Mesenchymal stem cell (in vitro differentiated cells and primary cell): ENCODE measurements at regions not wholly inside any gene's neighbourhood (a gene's known extent, or its start where the extent isn't known, plus 50 kb on each side); places are given as distances from the start of the nearest gene placed in this dataset. TPM values are rescaled to one million over a fixed set of nuclear protein-coding genes. Genes with fewer than 3 reads are reported as not detected.

Source experiments
- DNase-seq: peaks from one replicate; pipeline ENCODE4 v3.0.0-alpha.2; 2013
- H2AFZ ChIP-seq: one replicate; pipeline ENCODE4 v1.6.1; 2013; ENCODE audit warnings: low read depth, mild to moderate bottlenecking, control low read depth, inconsistent platforms, low read length, moderate library complexity
- H2AK5ac ChIP-seq: 2 replicates; pipeline ENCODE4 v1.6.1; 2013; ENCODE audit warnings: low read length, moderate library complexity, mild to moderate bottlenecking, inconsistent platforms; ENCODE audit not compliant: severe bottlenecking
- H2BK120ac ChIP-seq: one replicate; pipeline ENCODE4 v1.6.1; 2013; ENCODE audit warnings: low read depth, mild to moderate bottlenecking, inconsistent platforms, low read length, moderate library complexity
- H2BK12ac ChIP-seq, 2 experiments: one replicate each; pipeline ENCODE4 v1.6.1; 2013; ENCODE audit warnings: inconsistent platforms in 2 of 2, low read length in 2 of 2, mild to moderate bottlenecking in 2 of 2, moderate library complexity in 2 of 2, control low read depth in 1 of 2
- H2BK15ac ChIP-seq: one replicate; pipeline ENCODE4 v1.6.1; 2013; ENCODE audit warnings: mild to moderate bottlenecking, low read depth, inconsistent platforms; ENCODE audit not compliant: poor library complexity, severe bottlenecking
- H2BK5ac ChIP-seq: 2 replicates; pipeline ENCODE4 v1.6.1; 2013; ENCODE audit warnings: low read depth, mild to moderate bottlenecking, low read length, control low read depth, inconsistent platforms; ENCODE audit not compliant: poor library complexity, severe bottlenecking
- H3K14ac ChIP-seq, 2 experiments: one replicate each; pipeline ENCODE4 v1.6.1; 2013; ENCODE audit warnings: inconsistent platforms in 2 of 2, low read length in 2 of 2, control low read depth in 1 of 2, mild to moderate bottlenecking in 1 of 2, moderate library complexity in 1 of 2
- H3K18ac ChIP-seq, 2 experiments: one replicate each; pipeline ENCODE4 v1.6.1; 2013; ENCODE audit warnings: inconsistent platforms in 2 of 2, low read length in 2 of 2, control low read depth in 1 of 2, low read depth in 1 of 2, mild to moderate bottlenecking in 1 of 2
- H3K23ac ChIP-seq, 2 experiments: one replicate each; pipeline ENCODE4 v1.6.1; 2013; ENCODE audit warnings: inconsistent platforms in 2 of 2, low read length in 2 of 2, mild to moderate bottlenecking in 2 of 2, moderate library complexity in 2 of 2, control low read depth in 1 of 2
- H3K27ac ChIP-seq: 2 replicates; pipeline ENCODE4 v1.5.1; 2013; ENCODE audit warnings: mild to moderate bottlenecking, moderate library complexity, low read length, control low read depth, inconsistent platforms; ENCODE audit not compliant: poor library complexity, severe bottlenecking
- H3K27me3 ChIP-seq, 2 experiments: 2 replicates each; pipeline versions ENCODE4 v1.6.1 to v1.7.0; 2013; ENCODE audit warnings: low read length in 2 of 2, mild to moderate bottlenecking in 2 of 2, moderate library complexity in 2 of 2, control low read depth in 1 of 2, inconsistent platforms in 1 of 2; ENCODE audit not compliant: control insufficient read depth in 1 of 2, insufficient read depth in 1 of 2
- H3K36me3 ChIP-seq, 2 experiments: 2 replicates each; pipeline versions ENCODE4 v1.6.1 to v1.7.0; 2013; ENCODE audit warnings: low read length in 2 of 2, control low read depth in 1 of 2, inconsistent platforms in 1 of 2, low read depth in 1 of 2, mild to moderate bottlenecking in 1 of 2; ENCODE audit not compliant: insufficient read depth in 2 of 2, control insufficient read depth in 1 of 2
- H3K4ac ChIP-seq, 2 experiments: one replicate each; pipeline ENCODE4 v1.6.1; 2013; ENCODE audit warnings: inconsistent platforms in 2 of 2, low read length in 2 of 2, mild to moderate bottlenecking in 2 of 2, moderate library complexity in 2 of 2, control low read depth in 1 of 2, low read depth in 1 of 2
- H3K4me1 ChIP-seq: 2 replicates; pipeline ENCODE4 v1.6.1; 2013; ENCODE audit warnings: low read depth, low read length, control low read depth; ENCODE audit not compliant: control insufficient read depth, insufficient read depth
- H3K4me2 ChIP-seq: 2 replicates; pipeline ENCODE4 v1.6.1; 2013; ENCODE audit warnings: low read length, mild to moderate bottlenecking, inconsistent platforms; ENCODE audit not compliant: poor library complexity, severe bottlenecking
- H3K4me3 ChIP-seq, 2 experiments: 2 replicates each; pipeline versions ENCODE4 v1.5.1 to v1.7.0; 2013; ENCODE audit warnings: low read length in 2 of 2, mild to moderate bottlenecking in 2 of 2, control low read depth in 1 of 2, low read depth in 1 of 2; ENCODE audit not compliant: insufficient read depth in 1 of 2
- H3K79me1 ChIP-seq: replicated peaks from 2 replicates; pipeline ENCODE4 v1.6.1; 2013; ENCODE audit warnings: mild to moderate bottlenecking, control low read depth, low read length, inconsistent platforms; ENCODE audit not compliant: poor library complexity, severe bottlenecking
- H3K9ac ChIP-seq: 2 replicates; pipeline ENCODE4 v1.7.0; 2013; ENCODE audit warnings: mild to moderate bottlenecking, low read length, moderate library complexity
- H3K9me3 ChIP-seq: 2 replicates; pipeline ENCODE4 v1.7.0; 2013; ENCODE audit warnings: mild to moderate bottlenecking, low read length; ENCODE audit not compliant: control insufficient read depth
- H4K8ac ChIP-seq: one replicate; pipeline ENCODE4 v1.6.1; 2013; ENCODE audit warnings: inconsistent platforms, mild to moderate bottlenecking, low read length, moderate library complexity
- H4K91ac ChIP-seq: one replicate; pipeline ENCODE4 v1.6.1; 2013; ENCODE audit warnings: mild to moderate bottlenecking, low read length, inconsistent platforms
- whole genome bisulfite sequencing: methylation state at CpG from one replicate; pipeline ENCODE4 v1.1.7; 2013; ENCODE audit warnings: mixed read lengths; 5-methylcytosine and 5-hydroxymethylcytosine counted together
- small RNA-seq: library from polyadenylated mRNA; stranded (forward); fragments of <200 nt; extraction: miRNeasy Mini kit (QIAGEN cat#:217004); gene quantifications from one replicate; pipeline ENCODE3, GENCODE V24; 2013; ENCODE audit warnings: low read depth

DNA sequence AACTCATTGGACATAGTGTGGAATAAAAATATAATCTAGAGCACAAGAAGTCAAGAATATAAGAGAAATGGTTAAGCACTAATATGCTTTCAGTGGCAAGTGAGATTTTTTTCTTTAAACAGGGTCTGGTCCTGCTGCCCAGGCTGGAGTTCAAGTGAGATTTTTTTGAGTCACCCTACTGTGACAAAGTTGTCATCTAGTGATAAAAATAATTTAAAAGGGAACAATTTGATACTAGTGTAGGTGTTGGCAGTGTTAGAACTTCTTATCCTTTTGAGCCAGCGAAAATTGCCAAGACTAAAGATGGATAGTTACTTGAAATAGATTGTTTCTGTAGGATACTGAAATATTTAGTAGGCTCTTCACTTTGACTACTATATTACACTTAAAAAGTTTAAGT is 67.9 kb upstream of the TECRL start:
- Histone ChIP-seq H3K18ac (no peak overlapping the region), H3K27ac (no peak overlapping the region), H4K91ac (no peak overlapping the region), H3K4me1 (no peaks in the 10 kb centered on the region), H3K9ac (no peak overlapping the region), H3K36me3 (no peaks in the 10 kb centered on the region), H2BK12ac (no peak overlapping the region), H3K9me3 (no peaks in the 10 kb centered on the region), H3K4me3 (no peak overlapping the region), H2BK5ac (no peak overlapping the region), H3K23ac (no peak overlapping the region), H2AFZ (no peak overlapping the region), H4K8ac (no peak overlapping the region), H3K14ac (no peak overlapping the region), H2AK5ac (no peak overlapping the region), H2BK120ac (no peak overlapping the region), H2BK15ac (no peak overlapping the region), H3K4me2 (no peak overlapping the region), H3K79me1 (no peaks in the 10 kb centered on the region), H3K4ac (no peak overlapping the region), H3K27me3 (no peaks in the 10 kb centered on the region)
- no CpG with 5 or more reads among the region's 1 CpG for WGBS
- DNase-seq: no peak

DNA sequence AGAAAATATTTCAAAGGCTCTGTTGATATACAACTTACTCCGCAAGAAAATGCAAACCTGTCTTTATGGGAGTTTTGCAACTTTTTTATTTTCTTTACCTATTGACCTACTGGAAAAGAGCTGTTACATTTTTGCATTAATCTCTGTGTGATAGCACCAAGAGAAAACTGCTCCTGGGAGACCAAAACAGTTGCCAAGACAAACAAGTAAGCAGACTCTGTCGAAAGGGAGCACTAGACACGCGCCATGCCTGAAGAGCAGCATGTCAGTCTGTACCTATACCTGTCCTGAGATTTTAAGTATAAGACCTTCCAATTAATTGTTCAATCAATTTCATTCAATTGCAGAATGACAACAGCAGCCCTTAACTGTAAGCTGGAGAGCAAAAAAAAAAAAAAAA is 56.0 kb upstream of the TECRL start:
- no peak overlapping the region for H3K9ac ChIP-seq
- DNase-seq: no peak
- H3K4ac ChIP-seq: no peak overlapping the region
- no peaks in the 10 kb centered on the region for H3K27me3 ChIP-seq
- H3K9me3 ChIP-seq: no peaks in the 10 kb centered on the region
- no peak overlapping the region for H4K8ac ChIP-seq
- no peak overlapping the region for H3K23ac ChIP-seq
- no peak overlapping the region for H2BK15ac ChIP-seq
- H2AK5ac ChIP-seq: no peak overlapping the region
- H3K4me3 ChIP-seq: no peak overlapping the region
- H3K14ac ChIP-seq: no peak overlapping the region
- H2AFZ ChIP-seq: no peak overlapping the region
- H3K27ac ChIP-seq: no peak overlapping the region
- WGBS: 96% methylated on average over 3 of the region's 4 CpGs
- H2BK120ac ChIP-seq: no peak overlapping the region
- no peak overlapping the region for H2BK12ac ChIP-seq
- H3K18ac ChIP-seq: no peak overlapping the region
- no peaks in the 10 kb centered on the region for H3K36me3 ChIP-seq
- H3K79me1 ChIP-seq: no peaks in the 10 kb centered on the region
- H3K4me2 ChIP-seq: no peak overlapping the region
- H4K91ac ChIP-seq: no peak overlapping the region
- H2BK5ac ChIP-seq: no peak overlapping the region
- no peaks in the 10 kb centered on the region for H3K4me1 ChIP-seq

DNA sequence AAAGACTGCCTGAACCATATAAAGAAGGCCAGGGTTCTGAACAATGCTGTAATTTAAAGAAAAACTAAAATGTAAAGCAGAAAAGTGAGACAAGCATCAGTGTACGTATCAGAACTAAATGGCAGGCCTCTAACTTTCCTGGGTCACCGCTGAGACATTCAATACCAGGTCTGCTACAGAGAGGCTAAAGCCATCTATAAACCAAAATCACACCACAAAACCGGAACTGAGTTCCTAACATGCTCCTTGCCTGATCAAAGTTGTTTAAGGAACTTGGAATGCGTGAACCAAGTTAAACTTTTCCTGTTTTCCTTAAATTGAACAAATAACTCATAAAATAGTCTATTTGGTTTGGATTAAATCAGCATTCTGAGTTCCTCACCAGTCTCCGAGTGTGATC is 55.3 kb upstream of the TECRL start:
- Histone ChIP-seq H2BK5ac (no peak overlapping the region), H3K14ac (no peak overlapping the region), H3K27ac (no peak overlapping the region), H2AK5ac (no peak overlapping the region), H3K36me3 (no peaks in the 10 kb centered on the region), H2BK15ac (no peak overlapping the region), H3K23ac (no peak overlapping the region), H4K91ac (no peak overlapping the region), H3K9me3 (no peaks in the 10 kb centered on the region), H3K4me1 (no peaks in the 10 kb centered on the region), H2BK120ac (no peak overlapping the region), H2AFZ (no peak overlapping the region), H3K9ac (no peak overlapping the region), H3K79me1 (no peaks in the 10 kb centered on the region), H3K4me3 (no peak overlapping the region), H3K18ac (no peak overlapping the region), H4K8ac (no peak overlapping the region), H3K4ac (no peak overlapping the region), H2BK12ac (no peak overlapping the region), H3K27me3 (no peaks in the 10 kb centered on the region), H3K4me2 (no peak overlapping the region)
- DNase-seq: no peak
- WGBS: 66% methylated on average over 3 of the region's 5 CpGs

Small RNA genes in the stretch of these regions (small RNA-seq; reads per million reads assigned to genes)
- gene MTCO3P27 (not detected), gene MTND4LP31 (not detected)
